SK-N-SH (cell line): ENCODE measurements at regions not wholly inside any gene's neighbourhood (a gene's known extent, or its start where the extent isn't known, plus 50 kb on each side); places are given as distances from the start of the nearest gene placed in this dataset.
A peak's percentile ranks its signal among the peaks of the same experiment; 100 is the strongest.
"Not testable (repeated sequence)": the region's sequence is repeated elsewhere in the genome, so short reads cannot be mapped to it uniquely, and the experiment has no call there.

Source experiments
- CTCF ChIA-PET: fragments of 300-600, 350-600 bp; formaldehyde crosslinking; extraction: SDS; loops from one replicate; lab custom pipeline; 2021; lab: Yijun Ruan, JAX
- POLR2A ChIA-PET: fragments of 350-600 bp; sonication (Branson Sonifier 250); formaldehyde crosslinking; extraction: SDS; loops from one replicate; lab custom pipeline; 2020; ENCODE audit warnings: antibody characterized with exemption, inconsistent platforms; lab: Yijun Ruan, JAX
- DNase-seq: peaks from one replicate; pipeline ENCODE4 v3.0.0; 2012
- H2AFZ ChIP-seq: fragments of 200-600 bp; sonication (generic); 2 replicates; pipeline ENCODE4 v1.8.1; 2016; ENCODE audit warnings: antibody characterized with exemption, mild to moderate bottlenecking, low read depth
- H3F3A ChIP-seq: fragments of 200-600 bp; sonication (generic); replicated peaks from 2 replicates; pipeline ENCODE3; 2016; ENCODE audit warnings: antibody characterized with exemption, mild to moderate bottlenecking; ENCODE audit not compliant: insufficient read depth
- H3K27ac ChIP-seq, 2 experiments: fragments of 200-500 bp in 1 of 2; fragments of 200-600 bp in 1 of 2; sonication (Bioruptor generic) in 1 of 2; sonication (generic), shearing (Covaris generic) in 1 of 2; 2 replicates each; pipeline versions ENCODE4 v1.5.1 to v1.6.1; 2014 to 2016; ENCODE audit warnings: low read depth in 2 of 2, inconsistent platforms in 1 of 2, low read length in 1 of 2, mild to moderate bottlenecking in 1 of 2, mixed read lengths in 1 of 2
- H3K27me3 ChIP-seq: fragments of 200-600 bp; sonication (generic), shearing (Covaris generic); 2 replicates; pipeline ENCODE4 v1.6.1; 2016; ENCODE audit warnings: mixed run types; ENCODE audit not compliant: insufficient read depth
- H3K36me3 ChIP-seq, 2 experiments: fragments of 200-500 bp in 1 of 2; fragments of 200-600 bp in 1 of 2; sonication (Bioruptor generic) in 1 of 2; sonication (generic) in 1 of 2; replicated peaks in 1 of 2; 2 replicates each; pipeline versions ENCODE3 to v1.5.1; 2014 to 2016; ENCODE audit warnings: low read length in 1 of 2, mild to moderate bottlenecking in 1 of 2; ENCODE audit not compliant: insufficient read depth in 2 of 2, control insufficient read depth in 1 of 2
- H3K4me1 ChIP-seq, 2 experiments: fragments of 200-500 bp in 1 of 2; fragments of 200-600 bp in 1 of 2; sonication (Bioruptor generic) in 1 of 2; sonication (generic), shearing (Covaris generic) in 1 of 2; 2 replicates each; pipeline versions ENCODE4 v1.5.1 to v1.6.1; 2014 to 2016; ENCODE audit warnings: low read depth in 1 of 2, low read length in 1 of 2, mixed run types in 1 of 2; ENCODE audit not compliant: insufficient read depth in 2 of 2, control insufficient read depth in 1 of 2
- H3K4me2 ChIP-seq: fragments of 200-600 bp; sonication (generic), shearing (Covaris generic); 2 replicates; pipeline ENCODE4 v1.6.1; 2017; ENCODE audit warnings: mixed run types
- H3K4me3 ChIP-seq, 2 experiments: fragments of 200-500 bp in 1 of 2; fragments of 200-600 bp in 1 of 2; sonication (Bioruptor generic) in 1 of 2; sonication (generic), shearing (Covaris generic) in 1 of 2; 2 replicates each; pipeline versions ENCODE4 v1.5.1 to v1.8.1; 2014 to 2016; ENCODE audit warnings: low read depth in 2 of 2, inconsistent platforms in 1 of 2, low read length in 1 of 2, mild to moderate bottlenecking in 1 of 2, mixed read lengths in 1 of 2, moderate library complexity in 1 of 2
- H3K79me2 ChIP-seq: fragments of 200-600 bp; sonication (generic); 2 replicates; pipeline ENCODE4 v1.8.1; 2017; ENCODE audit warnings: mild to moderate bottlenecking; ENCODE audit not compliant: insufficient read depth
- H3K9ac ChIP-seq: fragments of 200-600 bp; sonication (generic); 2 replicates; pipeline ENCODE4 v1.6.1; 2017; ENCODE audit warnings: mixed run types
- H3K9me2 ChIP-seq: fragments of 200-600 bp; sonication (generic); 2 replicates; pipeline ENCODE4 v1.6.1; 2017; ENCODE audit warnings: mixed run types
- H3K9me3 ChIP-seq: fragments of 200-600 bp; sonication (generic); 2 replicates; pipeline ENCODE4 v1.6.1; 2017; ENCODE audit warnings: mixed run types, mild to moderate bottlenecking, moderate library complexity
- H4K20me1 ChIP-seq: fragments of 200-600 bp; sonication (generic); 2 replicates; pipeline ENCODE4 v1.6.1; 2017; ENCODE audit warnings: mild to moderate bottlenecking, mixed run types; ENCODE audit not compliant: insufficient read depth
- CHD2 ChIP-seq: fragments of 150-350 bp; IDR thresholded peaks from 2 replicates; pipeline ENCODE4 v1.6.1; 2018; ENCODE audit warnings: low read length; ENCODE audit not compliant: partially characterized antibody
- MEF2A ChIP-seq: IDR thresholded peaks from 2 replicates; pipeline ENCODE4 v1.4.0; 2012; ENCODE audit warnings: low read depth, borderline replicate concordance
- NFIC ChIP-seq: IDR thresholded peaks from 2 replicates; pipeline ENCODE4 v1.4.0; 2012; ENCODE audit warnings: borderline replicate concordance
- RAD21 ChIP-seq: IDR thresholded peaks from 2 replicates; pipeline ENCODE4 v1.6.1; 2012; ENCODE audit warnings: mild to moderate bottlenecking, low read length
- RCOR1 ChIP-seq: fragments of 150-350 bp; IDR thresholded peaks from 2 replicates; pipeline ENCODE4 v1.6.1; 2017; ENCODE audit warnings: antibody characterized with exemption, low read length
- RFX5 ChIP-seq: IDR thresholded peaks from 2 replicates; pipeline ENCODE4 v1.6.1; 2012; ENCODE audit warnings: mild to moderate bottlenecking, improper control_type of control experiment, low read length
- RXRA ChIP-seq: IDR thresholded peaks from 2 replicates; pipeline ENCODE4 v1.4.0; 2012; ENCODE audit warnings: low read depth, mild to moderate bottlenecking, borderline replicate concordance
- SIN3A ChIP-seq: IDR thresholded peaks from 2 replicates; pipeline ENCODE4 v1.6.1; 2012; ENCODE audit warnings: low read depth, mild to moderate bottlenecking, low read length, moderate library complexity, borderline replicate concordance
- TAF1 ChIP-seq: IDR thresholded peaks from 2 replicates; pipeline ENCODE4 v1.6.1; 2012; ENCODE audit warnings: low read depth, mild to moderate bottlenecking, low read length, moderate library complexity, borderline replicate concordance
- TEAD4 ChIP-seq: IDR thresholded peaks from 2 replicates; pipeline ENCODE4 v1.4.0; 2012; ENCODE audit warnings: mild to moderate bottlenecking, borderline replicate concordance; ENCODE audit not compliant: insufficient read depth
- WGBS: methylation state at CpG from one replicate; pipeline ENCODE4 v1.1.6; 2017; ENCODE audit warnings: low lambda C conversion rate; 5-methylcytosine and 5-hydroxymethylcytosine counted together
- TF ChIP-seq, protein P1 (sequence below): IDR thresholded peaks from 2 replicates; pipeline ENCODE4 v1.4.0; 2012; ENCODE audit warnings: low read depth, borderline replicate concordance
- TF ChIP-seq, protein P2 (sequence below): fragments of 200-600 bp; sonication (generic); IDR thresholded peaks from 2 replicates; pipeline ENCODE4 v1.6.1; 2017; ENCODE audit warnings: antibody characterized with exemption, mild to moderate bottlenecking, moderate library complexity
- TF ChIP-seq, protein P3 (sequence below): IDR thresholded peaks from 2 replicates; pipeline ENCODE4; 2012

GRCh38 chr7:101679653-101680173 is 50.6 kb upstream of the MYL10 start:
- H3K79me2 ChIP-seq, H3K4me2 ChIP-seq, H3K4me3 ChIP-seq, H4K20me1 ChIP-seq, H3K27me3 ChIP-seq, H3K9ac ChIP-seq, DNase-seq, H3K9me2 ChIP-seq, POLR2A ChIA-PET, H3K9me3 ChIP-seq, H2AFZ ChIP-seq, H3K36me3 ChIP-seq: not testable (repeated sequence)
- 97% methylated on average over 10 of the region's 10 CpGs for WGBS
- peak; percentile 58 for TF ChIP-seq NFIC
- peaks cover 15 to 22% of the 10 kb centered on the region in 2 experiments; a peak in 3 of 4 replicates for H3K4me1 ChIP-seq
- H3F3A ChIP-seq, result peaks cover 27% of the 10 kb centered on the region
- peak overlapping the region in 1 of 2 experiments; percentile 88; a peak in 1 of 4 replicates for H3K27ac ChIP-seq
- CTCF ChIA-PET, result interaction anchor here (1.0 to 4.1 kb wide), 7 partner anchors 8 to 591 kb away, joined by 3 to 38 read pairs (median 10); no protein-coding TSS in a partner anchor

DNA sequence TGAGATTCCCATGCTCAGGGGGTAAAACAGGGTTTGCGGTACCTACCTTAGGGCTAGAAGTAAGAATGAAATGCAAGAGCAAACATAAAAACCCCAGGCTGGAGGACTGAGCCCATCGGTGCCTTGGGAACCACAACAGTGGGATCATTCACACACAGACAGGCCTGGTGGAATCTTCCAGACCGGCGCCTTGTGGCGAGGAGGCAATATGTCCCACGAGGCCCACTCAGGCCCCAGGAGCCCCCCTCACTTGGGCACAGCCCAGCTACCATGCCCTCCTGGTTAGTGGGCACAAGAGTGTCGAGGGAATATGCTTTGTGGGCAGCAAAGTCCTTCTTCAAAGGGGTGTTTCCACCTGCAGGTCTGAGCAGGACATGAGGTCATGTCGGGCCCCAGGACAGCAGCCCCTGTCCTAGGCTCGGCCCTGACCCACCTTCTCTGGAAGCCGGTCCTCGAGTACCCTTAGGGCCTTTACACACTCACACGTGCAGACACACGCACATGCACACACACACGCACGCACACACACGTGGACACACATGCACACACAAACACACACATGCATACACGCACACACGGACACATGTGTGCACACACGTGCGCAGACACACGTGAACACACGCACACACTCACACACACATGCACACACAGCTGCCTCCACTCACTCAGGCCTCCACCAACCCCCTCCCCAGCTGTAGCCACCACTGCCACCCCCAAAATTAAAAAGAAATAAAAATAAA is 51.5 kb upstream of the MYL10 start:
- H3K9me2 ChIP-seq, result no peaks in the 10 kb centered on the region
- TF ChIP-seq RCOR1, result no peak
- H2AFZ ChIP-seq, result no peak overlapping the region
- H3F3A ChIP-seq, result peaks cover 27% of the 10 kb centered on the region
- no peaks in the 10 kb centered on the region for H4K20me1 ChIP-seq
- H3K4me1 ChIP-seq, result peaks cover 15 to 22% of the 10 kb centered on the region in 2 experiments; a peak in 3 of 4 replicates
- H3K79me2 ChIP-seq, result no peaks in the 10 kb centered on the region
- 70% methylated on average over 17 of the region's 22 CpGs for WGBS
- peak overlapping the region; percentile 75 for H3K4me2 ChIP-seq
- H3K9ac ChIP-seq, result peak overlapping the region; percentile 12; the same call in 1 of the 2 replicates
- H3K36me3 ChIP-seq, result no peaks in the 10 kb centered on the region
- H3K27me3 ChIP-seq, result no peaks in the 10 kb centered on the region
- no peaks in the 10 kb centered on the region for H3K9me3 ChIP-seq
- CTCF ChIA-PET, result interaction anchor here (1.0 to 4.1 kb wide), 11 partner anchors 9 to 591 kb away, joined by 3 to 38 read pairs (median 6); no protein-coding TSS in a partner anchor
- 0 out of 4 replicates have a peak overlapping the region, but pooled peaks of 1 of the 2 experiments have one; percentile 35 for H3K4me3 ChIP-seq
- DNase-seq, result no peak
- POLR2A ChIA-PET, result interaction anchor here (1.1 kb wide), 1 partner anchor 9 kb away, joined by 4 read pairs; no protein-coding TSS in a partner anchor
- peak overlapping the region; percentile 18 to 88; a peak in 3 of 4 replicates for H3K27ac ChIP-seq

- Histone ChIP-seq H3K9me3 (no peaks in the 10 kb centered on the region), H3K9me2 (no peaks in the 10 kb centered on the region), H4K20me1 (no peaks in the 10 kb centered on the region), H3K4me1 (peaks cover 15% of the 10 kb centered on the region in 2 experiments; a peak in 3 of 4 replicates), H3K4me3 (peak overlapping the region in 1 of 2 experiments; percentile 35; a peak in 1 of 4 replicates), H3F3A (peaks cover 34% of the 10 kb centered on the region), H3K27ac (peak overlapping the region; percentile 34 to 88), H3K36me3 (no peaks in the 10 kb centered on the region), H3K79me2 (no peaks in the 10 kb centered on the region), H3K27me3 (no peaks in the 10 kb centered on the region), H2AFZ (peak overlapping the region; percentile 38; the same call in 1 of the 2 replicates), H3K9ac (peak overlapping the region; percentile 12; the same call in 1 of the 2 replicates), H3K4me2 (peak overlapping the region; percentile 75)
- ChIA-PET CTCF (interaction anchor here (0.7 to 4.1 kb wide), 12 partner anchors 10 to 590 kb away, joined by 3 to 38 read pairs (median 8); no protein-coding TSS in a partner anchor), POLR2A (interaction anchor here (1.1 kb wide), 1 partner anchor 10 kb away, joined by 4 read pairs; no protein-coding TSS in a partner anchor)
- WGBS, result 4% methylated on average over 13 of the region's 14 CpGs
- DNase-seq, result peak; percentile 94
- TF ChIP-seq, protein P1, sequence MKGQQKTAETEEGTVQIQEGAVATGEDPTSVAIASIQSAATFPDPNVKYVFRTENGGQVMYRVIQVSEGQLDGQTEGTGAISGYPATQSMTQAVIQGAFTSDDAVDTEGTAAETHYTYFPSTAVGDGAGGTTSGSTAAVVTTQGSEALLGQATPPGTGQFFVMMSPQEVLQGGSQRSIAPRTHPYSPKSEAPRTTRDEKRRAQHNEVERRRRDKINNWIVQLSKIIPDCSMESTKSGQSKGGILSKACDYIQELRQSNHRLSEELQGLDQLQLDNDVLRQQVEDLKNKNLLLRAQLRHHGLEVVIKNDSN, result no peak
- peak; percentile 52; the same call in 1 of the 2 replicates for TF ChIP-seq RFX5
- no peak for TF ChIP-seq SIN3A
- TF ChIP-seq, protein P2, sequence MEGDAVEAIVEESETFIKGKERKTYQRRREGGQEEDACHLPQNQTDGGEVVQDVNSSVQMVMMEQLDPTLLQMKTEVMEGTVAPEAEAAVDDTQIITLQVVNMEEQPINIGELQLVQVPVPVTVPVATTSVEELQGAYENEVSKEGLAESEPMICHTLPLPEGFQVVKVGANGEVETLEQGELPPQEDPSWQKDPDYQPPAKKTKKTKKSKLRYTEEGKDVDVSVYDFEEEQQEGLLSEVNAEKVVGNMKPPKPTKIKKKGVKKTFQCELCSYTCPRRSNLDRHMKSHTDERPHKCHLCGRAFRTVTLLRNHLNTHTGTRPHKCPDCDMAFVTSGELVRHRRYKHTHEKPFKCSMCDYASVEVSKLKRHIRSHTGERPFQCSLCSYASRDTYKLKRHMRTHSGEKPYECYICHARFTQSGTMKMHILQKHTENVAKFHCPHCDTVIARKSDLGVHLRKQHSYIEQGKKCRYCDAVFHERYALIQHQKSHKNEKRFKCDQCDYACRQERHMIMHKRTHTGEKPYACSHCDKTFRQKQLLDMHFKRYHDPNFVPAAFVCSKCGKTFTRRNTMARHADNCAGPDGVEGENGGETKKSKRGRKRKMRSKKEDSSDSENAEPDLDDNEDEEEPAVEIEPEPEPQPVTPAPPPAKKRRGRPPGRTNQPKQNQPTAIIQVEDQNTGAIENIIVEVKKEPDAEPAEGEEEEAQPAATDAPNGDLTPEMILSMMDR, result no peak
- TF ChIP-seq, protein P3, sequence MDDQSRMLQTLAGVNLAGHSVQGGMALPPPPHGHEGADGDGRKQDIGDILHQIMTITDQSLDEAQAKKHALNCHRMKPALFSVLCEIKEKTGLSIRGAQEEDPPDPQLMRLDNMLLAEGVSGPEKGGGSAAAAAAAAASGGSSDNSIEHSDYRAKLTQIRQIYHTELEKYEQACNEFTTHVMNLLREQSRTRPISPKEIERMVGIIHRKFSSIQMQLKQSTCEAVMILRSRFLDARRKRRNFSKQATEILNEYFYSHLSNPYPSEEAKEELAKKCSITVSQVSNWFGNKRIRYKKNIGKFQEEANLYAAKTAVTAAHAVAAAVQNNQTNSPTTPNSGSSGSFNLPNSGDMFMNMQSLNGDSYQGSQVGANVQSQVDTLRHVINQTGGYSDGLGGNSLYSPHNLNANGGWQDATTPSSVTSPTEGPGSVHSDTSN, result peak; percentile 66
- TF ChIP-seq RXRA, result peak; percentile 72; the same call in 1 of the 2 replicates
- TF ChIP-seq RAD21, result peak; percentile 32; the same call in 1 of the 2 replicates
- TF ChIP-seq NFIC, result peak; percentile 89
- TF ChIP-seq CHD2, result peak; percentile 57
- TF ChIP-seq TAF1, result no peak
- no peak for TF ChIP-seq MEF2A
- 0 out of 2 replicates have a peak, but pooled peaks have one; percentile 50 for TF ChIP-seq TEAD4
Observed at GRCh38 chr7:101681170-101682007, 52.3 kb upstream of the MYL10 start.
